Astrocyte of the spinal cord (primary cell): ENCODE measurements at regions not wholly inside any gene's neighbourhood (a gene's known extent, or its start where the extent isn't known, plus 50 kb on each side); places are given as distances from the start of the nearest gene placed in this dataset.

Experiments used
- DNase-seq: peaks from one replicate; pipeline ENCODE4 v3.0.0; 2011; ENCODE audit warnings: low read depth, low spot score
- H3K4me3 ChIP-seq: 2 replicates; pipeline ENCODE4 v1.5.1; 2011; ENCODE audit warnings: low read depth, mild to moderate bottlenecking, low read length, moderate library complexity
- CTCF ChIP-seq: IDR thresholded peaks from 2 replicates; pipeline ENCODE4 v1.5.1; 2012; ENCODE audit warnings: low read depth, mild to moderate bottlenecking, low read length, inconsistent platforms
- in situ Hi-C: cut with HindIII; loops from 2 replicates; pipeline ENCODE4 v1.10.0; 2017; ENCODE audit warnings: low sequenced_read_pairs

GRCh38 chr11:100631316-100631715 lies 55.8 kb upstream of the ARHGAP42 start:
- in situ Hi-C loops = no loop called here
- no peak overlapping the region for H3K4me3 ChIP-seq
- no peak for TF ChIP-seq CTCF
- DNase-seq = no peak

DNA sequence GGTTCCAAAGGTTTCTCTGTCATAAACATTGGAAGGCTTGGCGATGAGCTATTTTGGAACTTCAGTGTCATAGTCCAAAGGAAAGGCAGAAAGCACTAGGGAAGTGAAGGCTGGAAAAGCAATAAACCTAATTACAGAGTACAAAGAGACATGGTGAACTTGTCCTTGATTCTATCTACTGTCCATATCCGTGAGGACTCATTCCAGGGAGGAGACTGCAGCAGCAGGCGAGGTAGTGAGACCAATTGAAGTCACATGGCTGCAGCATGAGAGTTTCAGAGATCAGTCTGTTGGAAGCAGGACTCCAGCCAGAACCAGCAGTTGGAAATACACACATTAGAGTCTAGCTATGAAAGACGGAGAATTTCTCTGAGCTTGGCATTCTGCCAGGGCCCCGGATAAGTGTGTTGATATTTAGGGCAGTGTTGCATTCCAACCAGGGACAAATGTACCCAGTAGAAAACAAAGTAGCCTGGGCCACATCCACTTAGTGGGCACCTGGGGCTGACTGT lies 54.1 kb upstream of the ARHGAP42 start:
- no peak for TF ChIP-seq CTCF
- in situ Hi-C loops = no loop called here
- H3K4me3 ChIP-seq = no peak overlapping the region
- DNase-seq = peak; percentile 60

DNA sequence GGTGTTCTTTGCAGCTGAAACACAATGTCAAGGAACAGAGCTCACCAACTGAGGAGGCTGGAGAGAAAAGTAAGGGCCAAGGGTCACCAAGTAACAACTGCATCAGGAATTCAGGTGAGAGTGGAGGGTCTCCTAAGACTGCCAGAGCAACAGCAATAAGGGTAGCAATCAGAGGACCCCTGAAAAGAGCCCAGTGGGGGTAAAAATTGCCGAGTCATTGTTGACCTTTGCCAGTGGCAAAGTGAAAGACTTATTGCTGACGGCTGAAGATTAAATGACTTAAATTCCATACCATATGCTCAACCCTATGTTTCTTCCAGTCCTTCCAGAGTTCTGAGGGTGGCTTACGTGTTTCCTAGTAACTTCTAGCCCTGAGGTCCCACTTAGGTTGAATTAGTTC lies 51.9 kb upstream of the ARHGAP42 start:
- in situ Hi-C loops = no loop called here

GRCh38 chr11:100636536-100636935 lies 50.6 kb upstream of the ARHGAP42 start:
- in situ Hi-C loops = no loop called here
- TF ChIP-seq CTCF = no peak
- no peak overlapping the region for H3K4me3 ChIP-seq
- no peak for DNase-seq

More for the DNA sequence above, 51.9 kb upstream of the ARHGAP42 start:
- no peak overlapping the region for H3K4me3 ChIP-seq
- DNase-seq = no peak
- no peak for TF ChIP-seq CTCF
